ENCODE measurements at regions not wholly inside any gene's neighbourhood (a gene's known extent, or its start where the extent isn't known, plus 50 kb on each side); places are given as distances from the start of the nearest gene placed in this dataset.

DNA sequence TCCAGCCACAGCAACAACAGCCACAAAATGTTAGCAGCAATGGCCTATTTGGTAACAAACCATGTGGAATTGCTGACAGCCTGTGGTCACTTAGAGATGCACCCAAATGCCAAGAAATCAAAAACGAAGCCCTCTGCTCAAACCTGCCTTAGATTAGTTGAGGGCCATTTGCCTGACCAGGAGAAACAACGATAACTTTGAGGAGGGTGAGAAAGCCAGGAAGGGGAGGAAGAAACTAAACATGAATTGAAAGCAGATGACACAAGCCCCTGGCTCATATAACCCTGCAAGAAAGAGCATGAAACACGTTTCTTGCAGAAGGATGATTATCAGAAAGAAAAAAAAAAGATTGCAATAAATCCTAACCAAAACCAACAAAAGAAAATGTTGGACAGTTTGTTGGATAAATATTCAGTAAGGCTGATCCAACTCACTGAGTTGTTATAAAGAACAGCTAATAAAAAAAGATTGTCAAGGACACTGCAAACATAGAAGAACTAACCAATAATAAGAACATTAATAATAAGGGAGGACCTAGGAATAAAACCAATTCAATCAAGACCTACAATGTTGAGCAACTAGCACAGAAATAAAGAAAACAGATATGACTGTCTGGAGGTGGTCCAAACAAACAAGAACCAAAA, 140.5 kb upstream of the SLC30A5 start:
- TF ChIP-seq FOXP2 (optimal IDR thresholded peaks at IDR 0.05; ENCODE audit: borderline replicate concordance, extremely low read depth, extremely low read length, insufficient read depth) (no peak), SIN3A (IDR thresholded peaks at IDR 0.05; ENCODE audit: borderline replicate concordance, insufficient read depth, low read length) (no peak), TAF1 (IDR thresholded peaks at IDR 0.05; ENCODE audit: borderline replicate concordance, insufficient read depth, low read length) (no peak), POLR2AphosphoS5 (IDR thresholded peaks at IDR 0.05; ENCODE audit: low read depth, low read length) (no peak)
- TF ChIP-seq, protein P1, sequence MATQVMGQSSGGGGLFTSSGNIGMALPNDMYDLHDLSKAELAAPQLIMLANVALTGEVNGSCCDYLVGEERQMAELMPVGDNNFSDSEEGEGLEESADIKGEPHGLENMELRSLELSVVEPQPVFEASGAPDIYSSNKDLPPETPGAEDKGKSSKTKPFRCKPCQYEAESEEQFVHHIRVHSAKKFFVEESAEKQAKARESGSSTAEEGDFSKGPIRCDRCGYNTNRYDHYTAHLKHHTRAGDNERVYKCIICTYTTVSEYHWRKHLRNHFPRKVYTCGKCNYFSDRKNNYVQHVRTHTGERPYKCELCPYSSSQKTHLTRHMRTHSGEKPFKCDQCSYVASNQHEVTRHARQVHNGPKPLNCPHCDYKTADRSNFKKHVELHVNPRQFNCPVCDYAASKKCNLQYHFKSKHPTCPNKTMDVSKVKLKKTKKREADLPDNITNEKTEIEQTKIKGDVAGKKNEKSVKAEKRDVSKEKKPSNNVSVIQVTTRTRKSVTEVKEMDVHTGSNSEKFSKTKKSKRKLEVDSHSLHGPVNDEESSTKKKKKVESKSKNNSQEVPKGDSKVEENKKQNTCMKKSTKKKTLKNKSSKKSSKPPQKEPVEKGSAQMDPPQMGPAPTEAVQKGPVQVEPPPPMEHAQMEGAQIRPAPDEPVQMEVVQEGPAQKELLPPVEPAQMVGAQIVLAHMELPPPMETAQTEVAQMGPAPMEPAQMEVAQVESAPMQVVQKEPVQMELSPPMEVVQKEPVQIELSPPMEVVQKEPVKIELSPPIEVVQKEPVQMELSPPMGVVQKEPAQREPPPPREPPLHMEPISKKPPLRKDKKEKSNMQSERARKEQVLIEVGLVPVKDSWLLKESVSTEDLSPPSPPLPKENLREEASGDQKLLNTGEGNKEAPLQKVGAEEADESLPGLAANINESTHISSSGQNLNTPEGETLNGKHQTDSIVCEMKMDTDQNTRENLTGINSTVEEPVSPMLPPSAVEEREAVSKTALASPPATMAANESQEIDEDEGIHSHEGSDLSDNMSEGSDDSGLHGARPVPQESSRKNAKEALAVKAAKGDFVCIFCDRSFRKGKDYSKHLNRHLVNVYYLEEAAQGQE (IDR thresholded peaks at IDR 0.05; ENCODE audit: insufficient read depth in 1 of 2, low read depth in 2 of 2, low read length in 2 of 2), result no peak

DNA sequence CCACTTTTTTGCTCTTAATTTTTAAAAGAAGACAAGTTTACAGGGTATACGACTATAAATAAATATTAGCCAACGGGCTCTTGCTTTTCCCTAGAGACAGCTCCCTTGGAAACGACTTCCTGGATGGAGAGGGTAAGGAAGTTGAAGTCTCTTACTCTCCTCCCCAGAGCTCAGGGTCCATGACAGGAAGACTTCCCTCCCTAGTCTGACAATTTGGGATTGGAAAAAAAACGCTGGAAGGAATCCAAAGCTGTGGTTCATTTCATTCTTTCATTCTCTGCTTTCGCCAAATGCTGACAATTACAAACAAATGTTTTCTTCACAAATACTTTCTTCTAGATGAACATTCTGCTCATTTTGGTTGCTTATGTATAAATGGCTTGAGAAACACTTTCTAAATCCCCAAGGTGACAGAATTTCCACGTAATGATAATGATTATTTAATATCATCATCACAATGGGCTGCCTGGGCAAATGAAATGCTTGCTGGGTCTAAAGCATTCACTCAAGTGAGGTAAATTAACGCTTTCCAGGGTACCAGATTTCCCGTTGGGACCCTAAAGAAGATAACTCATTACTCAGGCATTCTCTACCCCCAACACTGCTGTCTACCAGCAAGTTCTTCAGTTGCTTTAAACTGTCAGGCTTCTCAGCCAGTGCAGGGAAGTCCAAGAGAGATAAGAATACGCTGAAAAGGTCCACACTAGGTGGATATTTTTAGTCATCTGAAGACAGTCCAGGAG, 139.8 kb upstream of the SLC30A5 start:
- TF ChIP-seq, protein P1 (IDR thresholded peaks at IDR 0.05; ENCODE audit: insufficient read depth in 1 of 2, low read depth in 2 of 2, low read length in 2 of 2), result no peak

DNA sequence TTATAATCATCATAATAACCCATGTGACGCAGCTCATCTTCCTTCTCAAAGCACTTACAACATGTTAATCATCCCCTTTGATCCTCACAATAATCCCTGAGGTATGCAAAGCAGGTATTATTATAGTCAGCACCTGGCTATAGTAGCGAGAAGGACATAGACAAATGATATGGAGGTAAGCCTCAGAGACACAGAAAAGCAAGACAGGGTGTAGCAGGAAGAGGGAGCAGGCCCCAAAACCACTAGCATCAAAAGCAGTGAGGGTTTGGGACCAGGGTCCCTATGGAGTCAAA, 139.2 kb upstream of the SLC30A5 start:
- TF ChIP-seq FOXP2 (optimal IDR thresholded peaks at IDR 0.05; ENCODE audit: borderline replicate concordance, extremely low read depth, extremely low read length, insufficient read depth), result no peak
- TF ChIP-seq, protein P1 (IDR thresholded peaks at IDR 0.05; ENCODE audit: insufficient read depth in 1 of 2, low read depth in 2 of 2, low read length in 2 of 2), result no peak
- no peak for TF ChIP-seq POLR2AphosphoS5 (IDR thresholded peaks at IDR 0.05; ENCODE audit: low read depth, low read length)
- TF ChIP-seq SIN3A (IDR thresholded peaks at IDR 0.05; ENCODE audit: borderline replicate concordance, insufficient read depth, low read length), result no peak
- TF ChIP-seq TAF1 (IDR thresholded peaks at IDR 0.05; ENCODE audit: borderline replicate concordance, insufficient read depth, low read length), result no peak

DNA sequence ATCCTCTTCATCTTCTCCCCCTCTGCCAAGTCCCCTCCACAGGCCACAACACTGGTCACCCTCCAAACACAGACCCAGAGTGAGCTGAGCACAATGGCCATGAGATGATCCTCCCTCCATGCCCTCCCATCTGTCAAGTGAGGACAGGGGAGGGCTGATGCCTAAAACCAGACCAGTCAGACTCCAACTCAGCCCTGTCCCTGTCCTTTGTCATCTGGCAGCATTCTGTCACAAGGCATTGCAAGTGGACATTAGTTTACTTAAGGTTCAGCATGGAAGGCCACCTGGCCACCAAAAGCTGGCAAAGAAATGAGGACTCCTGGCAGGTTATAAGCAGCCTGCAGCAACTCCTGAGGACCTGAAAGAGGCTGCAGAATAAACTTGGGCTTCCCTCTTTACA, 136.2 kb upstream of the SLC30A5 start:
- TF ChIP-seq TAF1 (IDR thresholded peaks at IDR 0.05; ENCODE audit: borderline replicate concordance, insufficient read depth, low read length), result no peak
- TF ChIP-seq SIN3A (IDR thresholded peaks at IDR 0.05; ENCODE audit: borderline replicate concordance, insufficient read depth, low read length), result no peak
- no peak for TF ChIP-seq FOXP2 (optimal IDR thresholded peaks at IDR 0.05; ENCODE audit: borderline replicate concordance, extremely low read depth, extremely low read length, insufficient read depth)
- TF ChIP-seq POLR2AphosphoS5 (IDR thresholded peaks at IDR 0.05; ENCODE audit: low read depth, low read length), result no peak
- TF ChIP-seq, protein P1 (IDR thresholded peaks at IDR 0.05; ENCODE audit: insufficient read depth in 1 of 2, low read depth in 2 of 2, low read length in 2 of 2), result no peak

DNA sequence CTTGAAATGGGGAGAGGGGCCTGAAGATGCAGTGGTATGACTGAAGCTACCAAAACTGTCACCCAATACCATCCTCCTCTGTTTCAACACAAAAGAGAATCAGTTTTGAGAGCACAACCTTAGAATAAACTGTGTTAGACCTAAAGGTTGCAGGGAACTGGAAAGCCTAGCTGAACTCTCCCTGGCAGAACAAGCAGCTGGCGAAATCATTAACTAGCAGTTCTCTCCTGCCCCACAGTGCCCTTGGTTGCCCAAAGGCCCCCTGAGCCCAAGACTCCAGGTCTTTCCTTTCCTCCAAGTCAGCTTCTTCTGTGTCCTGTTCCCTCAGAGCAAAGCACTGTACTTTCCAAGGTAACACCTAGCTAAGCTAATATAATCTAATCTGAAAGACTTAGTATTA, 135.4 kb upstream of the SLC30A5 start:
- TF ChIP-seq, protein P1 (IDR thresholded peaks at IDR 0.05; ENCODE audit: insufficient read depth in 1 of 2, low read depth in 2 of 2, low read length in 2 of 2), result no peak

Data from PFSK-1 (cell line).